ENCODE measurements at regions not wholly inside any gene's neighbourhood (a gene's known extent, or its start where the extent isn't known, plus 50 kb on each side); places are given as distances from the start of the nearest gene placed in this dataset.
"Not testable (repeated sequence)": the region's sequence is repeated elsewhere in the genome, so short reads cannot be mapped to it uniquely, and the experiment has no call there.

GRCh38 chr13:38072696-38073095 is 203.1 kb upstream of the TRPC4 start:
- TF ChIP-seq, protein P1, sequence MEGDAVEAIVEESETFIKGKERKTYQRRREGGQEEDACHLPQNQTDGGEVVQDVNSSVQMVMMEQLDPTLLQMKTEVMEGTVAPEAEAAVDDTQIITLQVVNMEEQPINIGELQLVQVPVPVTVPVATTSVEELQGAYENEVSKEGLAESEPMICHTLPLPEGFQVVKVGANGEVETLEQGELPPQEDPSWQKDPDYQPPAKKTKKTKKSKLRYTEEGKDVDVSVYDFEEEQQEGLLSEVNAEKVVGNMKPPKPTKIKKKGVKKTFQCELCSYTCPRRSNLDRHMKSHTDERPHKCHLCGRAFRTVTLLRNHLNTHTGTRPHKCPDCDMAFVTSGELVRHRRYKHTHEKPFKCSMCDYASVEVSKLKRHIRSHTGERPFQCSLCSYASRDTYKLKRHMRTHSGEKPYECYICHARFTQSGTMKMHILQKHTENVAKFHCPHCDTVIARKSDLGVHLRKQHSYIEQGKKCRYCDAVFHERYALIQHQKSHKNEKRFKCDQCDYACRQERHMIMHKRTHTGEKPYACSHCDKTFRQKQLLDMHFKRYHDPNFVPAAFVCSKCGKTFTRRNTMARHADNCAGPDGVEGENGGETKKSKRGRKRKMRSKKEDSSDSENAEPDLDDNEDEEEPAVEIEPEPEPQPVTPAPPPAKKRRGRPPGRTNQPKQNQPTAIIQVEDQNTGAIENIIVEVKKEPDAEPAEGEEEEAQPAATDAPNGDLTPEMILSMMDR (IDR thresholded peaks at IDR 0.05; ENCODE audit: insufficient read depth, low read depth, low read length) = no peak
- no peak for DNase-seq (ENCODE audit: low read depth)
- H3K4me3 ChIP-seq (ENCODE audit: low read depth, low read length) = no peak overlapping the region

DNA sequence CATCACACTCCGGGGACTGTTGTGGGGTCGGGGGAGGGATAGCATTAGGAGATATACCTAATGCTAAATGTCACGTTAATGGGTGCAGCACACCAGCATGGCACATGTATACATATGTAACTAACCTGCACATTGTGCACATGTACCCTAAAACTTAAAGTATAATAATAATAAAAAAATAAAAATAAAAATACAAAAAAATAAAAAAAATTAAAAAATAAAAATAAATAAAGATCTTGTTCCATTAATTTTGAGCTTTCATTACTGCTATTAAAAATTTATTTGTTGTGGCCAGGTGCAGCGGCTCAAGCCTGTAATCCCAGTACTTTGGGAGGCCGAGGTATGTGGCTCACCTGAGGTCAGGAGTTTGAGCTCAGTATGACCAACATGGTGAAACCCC is 201.8 kb upstream of the TRPC4 start:
- not testable (repeated sequence) for H3K4me3 ChIP-seq (ENCODE audit: low read depth, low read length); DNase-seq (ENCODE audit: low read depth)

GRCh38 chr13:38053896-38054295 is 184.3 kb upstream of the TRPC4 start:
- DNase-seq (ENCODE audit: low read depth) = no peak
- no peak overlapping the region for H3K4me3 ChIP-seq (ENCODE audit: low read depth, low read length)
- TF ChIP-seq, protein P1 (IDR thresholded peaks at IDR 0.05; ENCODE audit: insufficient read depth, low read depth, low read length) = no peak

DNA sequence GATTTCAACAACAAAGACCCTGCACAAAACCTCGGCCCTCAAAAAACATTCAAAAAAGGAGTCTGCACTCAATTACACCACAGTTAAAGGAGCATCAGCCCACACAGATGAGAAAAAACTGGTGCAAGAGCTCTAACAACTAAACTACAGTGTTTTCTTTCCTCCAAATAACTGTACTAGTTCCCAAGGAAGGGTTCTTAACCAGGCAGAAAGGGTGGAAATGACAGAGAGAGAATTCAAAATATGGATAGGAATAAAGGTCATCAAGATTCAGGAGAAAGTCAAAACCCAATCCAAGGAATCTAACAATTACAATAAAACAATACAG is 176.4 kb upstream of the TRPC4 start:
- no peak overlapping the region for H3K4me3 ChIP-seq (ENCODE audit: low read depth, low read length)
- TF ChIP-seq, protein P1 (IDR thresholded peaks at IDR 0.05; ENCODE audit: insufficient read depth, low read depth, low read length) = no peak
- no peak for DNase-seq (ENCODE audit: low read depth)

DNA sequence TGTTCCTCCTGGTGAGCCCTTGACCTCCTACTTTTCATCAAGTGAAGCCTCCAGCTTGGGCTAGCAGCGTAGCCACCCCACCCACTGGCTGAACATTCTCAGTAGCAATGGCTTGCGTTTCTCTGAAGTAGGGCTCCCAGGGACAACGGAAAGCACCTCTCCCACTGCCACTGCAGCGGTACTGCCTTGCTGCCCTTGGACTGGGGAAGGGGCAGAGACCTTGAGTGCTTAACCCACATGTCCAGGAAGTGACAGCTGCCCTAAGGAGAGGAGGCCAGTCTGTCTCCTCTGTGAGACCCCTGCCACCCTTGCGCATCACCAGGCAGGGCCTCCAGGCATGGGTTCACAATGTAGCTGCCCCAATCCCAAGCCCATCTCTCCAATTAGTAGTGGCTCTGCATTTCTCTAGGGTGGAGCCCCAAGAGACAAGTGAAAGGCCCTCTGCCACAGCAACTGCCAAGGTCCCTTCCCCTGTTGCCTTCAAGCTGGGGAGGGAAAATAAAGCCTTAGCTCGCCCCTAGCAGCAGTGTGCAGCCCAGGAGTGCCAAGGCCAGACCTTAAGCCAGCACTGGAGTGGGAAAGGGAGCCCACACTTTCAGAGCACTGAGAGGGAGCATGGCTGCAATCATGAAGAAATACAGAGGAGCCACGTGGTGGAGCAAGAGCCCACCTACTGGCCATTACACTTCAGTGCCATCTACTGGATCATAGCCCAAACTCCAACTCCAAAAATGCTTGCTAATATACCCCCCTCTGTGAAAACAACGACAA is 175.9 kb upstream of the TRPC4 start:
- TF ChIP-seq, protein P1 (IDR thresholded peaks at IDR 0.05; ENCODE audit: insufficient read depth, low read depth, low read length) = peak; percentile 59
- H3K4me3 ChIP-seq (ENCODE audit: low read depth, low read length) = no peak overlapping the region
- peak; percentile 51 for DNase-seq (ENCODE audit: low read depth)

- H3K4me3 ChIP-seq (ENCODE audit: low read depth, low read length) = no peak overlapping the region
- DNase-seq (ENCODE audit: low read depth) = no peak
- TF ChIP-seq, protein P1 (IDR thresholded peaks at IDR 0.05; ENCODE audit: insufficient read depth, low read depth, low read length) = no peak
Observed at GRCh38 chr13:38044067-38044466, 174.5 kb upstream of the TRPC4 start.

DNA sequence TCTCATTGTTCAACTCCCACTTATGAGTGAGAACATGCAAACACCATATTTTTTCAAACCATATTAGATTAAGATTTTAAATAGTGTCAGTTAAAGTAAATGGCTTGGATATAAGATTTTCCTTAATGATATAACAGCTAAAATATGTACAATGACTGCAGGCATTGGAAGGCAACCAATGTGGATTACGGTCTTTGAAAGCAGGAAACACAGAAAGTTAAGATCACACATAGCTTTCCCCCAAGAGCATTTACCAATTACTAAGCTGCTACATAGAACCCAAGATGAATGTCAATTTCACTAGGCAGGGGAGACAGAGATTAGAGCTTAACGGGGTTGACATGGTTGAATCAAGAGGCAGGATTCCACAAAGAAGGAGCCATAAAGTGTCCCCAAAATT is 173.2 kb upstream of the TRPC4 start:
- H3K4me3 ChIP-seq (ENCODE audit: low read depth, low read length) = no peak overlapping the region
- no peak for DNase-seq (ENCODE audit: low read depth)
- TF ChIP-seq, protein P1 (IDR thresholded peaks at IDR 0.05; ENCODE audit: insufficient read depth, low read depth, low read length) = no peak
